ENCODE measurements at regions not wholly inside any gene's neighbourhood (a gene's known extent, or its start where the extent isn't known, plus 50 kb on each side); places are given as distances from the start of the nearest gene placed in this dataset.
"Not testable (repeated sequence)": the region's sequence is repeated elsewhere in the genome, so short reads cannot be mapped to it uniquely, and the experiment has no call there.

GRCh38 chr22:23384431-23384830 is 195.7 kb downstream of the IGLL1 start:
- WGBS (ENCODE audit: insufficient coverage, low lambda C conversion rate) = no CpG with 5 or more reads among the region's 10 CpGs
- no peak overlapping the region for H3K4me3 ChIP-seq (ENCODE audit: low read length)
- no peaks in the 10 kb centered on the region for H3K27me3 ChIP-seq (ENCODE audit: control insufficient read depth, insufficient read depth, low read length)
- H3K9me3 ChIP-seq (ENCODE audit: control insufficient read depth, low read depth, low read length) = no peaks in the 10 kb centered on the region
- H3K4me1 ChIP-seq (ENCODE audit: control insufficient read depth, insufficient read depth, low read length) = peaks cover 15% of the 10 kb centered on the region
- no peak for DNase-seq
- H3K36me3 ChIP-seq (ENCODE audit: control insufficient read depth, insufficient read depth, low read length) = no peaks in the 10 kb centered on the region
- no peak overlapping the region for H3K27ac ChIP-seq (ENCODE audit: low read length)

- no peaks in the 10 kb centered on the region for H3K9me3 ChIP-seq (ENCODE audit: control insufficient read depth, low read depth, low read length)
- no peaks in the 10 kb centered on the region for H3K36me3 ChIP-seq (ENCODE audit: control insufficient read depth, insufficient read depth, low read length)
- no CpG with 5 or more reads among the region's 23 CpGs for WGBS (ENCODE audit: insufficient coverage, low lambda C conversion rate)
- no peaks in the 10 kb centered on the region for H3K27me3 ChIP-seq (ENCODE audit: control insufficient read depth, insufficient read depth, low read length)
- DNase-seq = peak; percentile 29 to 34
- no peak overlapping the region for H3K27ac ChIP-seq (ENCODE audit: low read length)
- no peak overlapping the region for H3K4me3 ChIP-seq (ENCODE audit: low read length)
- H3K4me1 ChIP-seq (ENCODE audit: control insufficient read depth, insufficient read depth, low read length) = peaks cover 11% of the 10 kb centered on the region
Observed at GRCh38 chr22:23383491-23384361, 196.4 kb downstream of the IGLL1 start.

GRCh38 chr22:23382428-23383218 is 197.5 kb downstream of the IGLL1 start:
- Histone ChIP-seq H3K27me3 (ENCODE audit: control insufficient read depth, insufficient read depth, low read length) (no peaks in the 10 kb centered on the region), H3K36me3 (ENCODE audit: control insufficient read depth, insufficient read depth, low read length) (no peaks in the 10 kb centered on the region), H3K4me1 (ENCODE audit: control insufficient read depth, insufficient read depth, low read length) (peaks cover 11% of the 10 kb centered on the region), H3K27ac (ENCODE audit: low read length) (no peak overlapping the region), H3K4me3 (ENCODE audit: low read length) (no peak overlapping the region), H3K9me3 (ENCODE audit: control insufficient read depth, low read depth, low read length) (no peaks in the 10 kb centered on the region)
- no peak for DNase-seq
- no CpG with 5 or more reads among the region's 16 CpGs for WGBS (ENCODE audit: insufficient coverage, low lambda C conversion rate)

GRCh38 chr22:23381661-23382427 is 198.2 kb downstream of the IGLL1 start:
- H3K4me3 ChIP-seq (ENCODE audit: low read length) = no peak overlapping the region
- H3K27ac ChIP-seq (ENCODE audit: low read length) = no peak overlapping the region
- no CpG with 5 or more reads among the region's 16 CpGs for WGBS (ENCODE audit: insufficient coverage, low lambda C conversion rate)
- no peak for DNase-seq
- no peaks in the 10 kb centered on the region for H3K36me3 ChIP-seq (ENCODE audit: control insufficient read depth, insufficient read depth, low read length)
- peaks cover 11% of the 10 kb centered on the region for H3K4me1 ChIP-seq (ENCODE audit: control insufficient read depth, insufficient read depth, low read length)
- H3K9me3 ChIP-seq (ENCODE audit: control insufficient read depth, low read depth, low read length) = no peaks in the 10 kb centered on the region
- no peaks in the 10 kb centered on the region for H3K27me3 ChIP-seq (ENCODE audit: control insufficient read depth, insufficient read depth, low read length)

GRCh38 chr22:23380911-23381310 is 199.2 kb downstream of the IGLL1 start:
- no peaks in the 10 kb centered on the region for H3K9me3 ChIP-seq (ENCODE audit: control insufficient read depth, low read depth, low read length)
- H3K27me3 ChIP-seq (ENCODE audit: control insufficient read depth, insufficient read depth, low read length) = no peaks in the 10 kb centered on the region
- peaks cover 11% of the 10 kb centered on the region for H3K4me1 ChIP-seq (ENCODE audit: control insufficient read depth, insufficient read depth, low read length)
- no peaks in the 10 kb centered on the region for H3K36me3 ChIP-seq (ENCODE audit: control insufficient read depth, insufficient read depth, low read length)
- H3K27ac ChIP-seq (ENCODE audit: low read length) = no peak overlapping the region
- no peak for DNase-seq
- no peak overlapping the region for H3K4me3 ChIP-seq (ENCODE audit: low read length)
- no CpG with 5 or more reads among the region's 4 CpGs for WGBS (ENCODE audit: insufficient coverage, low lambda C conversion rate)

GRCh38 chr22:23380230-23380573 is 199.9 kb downstream of the IGLL1 start:
- no peaks in the 10 kb centered on the region for H3K9me3 ChIP-seq (ENCODE audit: control insufficient read depth, low read depth, low read length)
- H3K36me3 ChIP-seq (ENCODE audit: control insufficient read depth, insufficient read depth, low read length) = no peaks in the 10 kb centered on the region
- WGBS (ENCODE audit: insufficient coverage, low lambda C conversion rate) = no CpG with 5 or more reads among the region's 5 CpGs

GRCh38 chr22:23379540-23380229 is 199.4 kb downstream of the BCR start:
- H3K36me3 ChIP-seq (ENCODE audit: control insufficient read depth, insufficient read depth, low read length) = not testable (repeated sequence)
- WGBS (ENCODE audit: insufficient coverage, low lambda C conversion rate) = no CpG with 5 or more reads among the region's 18 CpGs

More at GRCh38 chr22:23380230-23380573, 199.9 kb downstream of the IGLL1 start:
- no peak overlapping the region for H3K4me3 ChIP-seq (ENCODE audit: low read length)
- no peak overlapping the region for H3K27ac ChIP-seq (ENCODE audit: low read length)
- peaks cover 11% of the 10 kb centered on the region for H3K4me1 ChIP-seq (ENCODE audit: control insufficient read depth, insufficient read depth, low read length)
- DNase-seq = no peak
- H3K27me3 ChIP-seq (ENCODE audit: control insufficient read depth, insufficient read depth, low read length) = no peaks in the 10 kb centered on the region

GRCh38 chr22:23377767-23378166 is 197.5 kb downstream of the BCR start:
- Histone ChIP-seq H3K4me3 (ENCODE audit: low read length) (no peak overlapping the region), H3K27me3 (ENCODE audit: control insufficient read depth, insufficient read depth, low read length) (no peaks in the 10 kb centered on the region), H3K9me3 (ENCODE audit: control insufficient read depth, low read depth, low read length) (no peaks in the 10 kb centered on the region), H3K27ac (ENCODE audit: low read length) (no peak overlapping the region), H3K36me3 (ENCODE audit: control insufficient read depth, insufficient read depth, low read length) (no peaks in the 10 kb centered on the region), H3K4me1 (ENCODE audit: control insufficient read depth, insufficient read depth, low read length) (no peaks in the 10 kb centered on the region)
- DNase-seq = no peak
- 92% methylated on average over 4 of the region's 6 CpGs for WGBS (ENCODE audit: insufficient coverage, low lambda C conversion rate)

More at GRCh38 chr22:23379540-23380229, 199.4 kb downstream of the BCR start:
- H3K4me3 ChIP-seq (ENCODE audit: low read length); H3K9me3 ChIP-seq (ENCODE audit: control insufficient read depth, low read depth, low read length); H3K27ac ChIP-seq (ENCODE audit: low read length); DNase-seq; H3K27me3 ChIP-seq (ENCODE audit: control insufficient read depth, insufficient read depth, low read length): not testable (repeated sequence)
- H3K4me1 ChIP-seq (ENCODE audit: control insufficient read depth, insufficient read depth, low read length) = peaks cover 11% of the 10 kb centered on the region

- Histone ChIP-seq H3K9me3 (ENCODE audit: control insufficient read depth, low read depth, low read length) (no peaks in the 10 kb centered on the region), H3K36me3 (ENCODE audit: control insufficient read depth, insufficient read depth, low read length) (no peaks in the 10 kb centered on the region), H3K4me1 (ENCODE audit: control insufficient read depth, insufficient read depth, low read length) (no peaks in the 10 kb centered on the region), H3K4me3 (ENCODE audit: low read length) (no peak overlapping the region), H3K27ac (ENCODE audit: low read length) (no peak overlapping the region), H3K27me3 (ENCODE audit: control insufficient read depth, insufficient read depth, low read length) (no peaks in the 10 kb centered on the region)
- WGBS (ENCODE audit: insufficient coverage, low lambda C conversion rate) = no CpG with 5 or more reads among the region's 6 CpGs
- no peak for DNase-seq
Observed at GRCh38 chr22:23376256-23376655, 195.9 kb downstream of the BCR start.
